Heart left ventricle (tissue), 13 donors: ENCODE measurements at regions not wholly inside any gene's neighbourhood (a gene's known extent, or its start where the extent isn't known, plus 50 kb on each side); places are given as distances from the start of the nearest gene placed in this dataset.
"Not testable (repeated sequence)": the region's sequence is repeated elsewhere in the genome, so short reads cannot be mapped to it uniquely, and the experiment has no call there.

Experiments used
- CTCF ChIP-seq, 12 donors: fragments of 200-600 bp; sonication (generic) in 4 of 12; IDR thresholded peaks; one replicate each; pipeline versions ENCODE4 v1.5.0 to v1.8.0; 2018 to 2022; ENCODE audit warnings: antibody characterized with exemption in 12 of 12, mild to moderate bottlenecking in 5 of 12
- POLR2A ChIP-seq, 2 donors: fragments of 450-650 bp; IDR thresholded peaks; one replicate each; pipeline ENCODE4 v1.6.1; 2017; ENCODE audit warnings: antibody characterized with exemption in 2 of 2, mild to moderate bottlenecking in 2 of 2, moderate library complexity in 2 of 2
- donor health status: ischemic (EF 13 %, LVEDD 7.1; RV severe dilation, severe dysfunction).
- donor health status: DM: no; HTN: yes; CAD: no.
- donor health status: DM: no; HTN: no; CAD: no.
- donor health status: ischemic (EF 25% LVEDD 6.9; RV normal size, moderate dysfunction).
- donor health status: ischemic (EF 25% LVEDD 5.7; RV mildly dilated, moderate dysfunction).
- donor health status: ischemic (EF 35%, LVEDD 5.7; RV mildly dilated, moderate dysfunction).
- donor health status: nonischemic (EF 11% LVEDD 7.7; RV severe dilation, severe dysfunction).
- donor health status: DM: yes; HTN: yes; CAD: no.
- donor health status: PGD.
- donor health status: ischemic (EF 29% LVEDD 5.4; RV normal size, mild dysfunction).
- donor health status: nonischemic (EF 23%, LVEDD 6.1; RV moderate dilation, normal function).

- TF ChIP-seq CTCF, POLR2A (IDR thresholded peaks at IDR 0.05): not testable (repeated sequence)
These were observed 286.5 kb downstream of the RPIA start for GRCh38 chr2:88978011-88978410.
